ENCODE measurements at regions not wholly inside any gene's neighbourhood (a gene's known extent, or its start where the extent isn't known, plus 50 kb on each side); places are given as distances from the start of the nearest gene placed in this dataset.

GRCh38 chr5:39947657-39948056 lies 522.9 kb upstream of the DAB2 start:
- Mint-ChIP-seq H3K27me3 (no peaks in the 10 kb centered on the region), H3K27ac (no peak overlapping the region), H3K36me3 (no peaks in the 10 kb centered on the region), H3K4me1 (peaks cover 0 to 3% (median 2%) of the 10 kb centered on the region in 3 donors), H3K9me3 (peaks cover 0 to 6% (median 4%) of the 10 kb centered on the region in 3 donors), H3K4me3 (no peak overlapping the region)
- Histone ChIP-seq H3K36me3 (ENCODE audit: control insufficient read depth in 2 of 2, extremely low read depth in 1 of 2, insufficient read depth in 1 of 2, low read length in 1 of 2) (no peaks in the 10 kb centered on the region), H3K27ac (ENCODE audit: low read length) (no peak overlapping the region), H3K4me3 (ENCODE audit: control insufficient read depth in 1 of 2, extremely low read depth in 1 of 2, low read length in 1 of 2) (no peak overlapping the region), H3K4me1 (ENCODE audit: control insufficient read depth in 1 of 2, extremely low read depth in 1 of 2, insufficient read depth in 2 of 2, low read length in 2 of 2) (no peaks in the 10 kb centered on the region), H3K9me3 (no peaks in the 10 kb centered on the region), H3K27me3 (replicated peaks in 1 of 2; ENCODE audit: control insufficient read depth in 2 of 2, extremely low read depth in 1 of 2, insufficient read depth in 2 of 2, low read length in 1 of 2) (no peaks in the 10 kb centered on the region)
- DNase-seq (peak in 1 of 35 experiments; percentile 3), ATAC-seq (replicated peaks in 1 of 4) (no peak)
- ChIA-PET POLR2A (interaction anchor here in 1 of 2 donors (0.6 kb wide), 1 partner anchor 851 kb away, joined by 3 read pairs; no protein-coding TSS in a partner anchor), CTCF (interaction anchor here (0.6 to 2.2 kb wide), 10 partner anchors 12 to 791 kb away, joined by 3 to 14 read pairs (median 5); no protein-coding TSS in a partner anchor)
- WGBS (ENCODE audit: insufficient coverage) = no CpG with 5 or more reads among the region's 1 CpG

- Histone ChIP-seq H3K27ac (ENCODE audit: low read length) (no peak overlapping the region), H3K4me3 (ENCODE audit: control insufficient read depth in 1 of 2, extremely low read depth in 1 of 2, low read length in 1 of 2) (no peak overlapping the region), H3K27me3 (replicated peaks in 1 of 2; ENCODE audit: control insufficient read depth in 2 of 2, extremely low read depth in 1 of 2, insufficient read depth in 2 of 2, low read length in 1 of 2) (no peaks in the 10 kb centered on the region), H3K36me3 (ENCODE audit: control insufficient read depth in 2 of 2, extremely low read depth in 1 of 2, insufficient read depth in 1 of 2, low read length in 1 of 2) (no peaks in the 10 kb centered on the region), H3K4me1 (ENCODE audit: control insufficient read depth in 1 of 2, extremely low read depth in 1 of 2, insufficient read depth in 2 of 2, low read length in 2 of 2) (no peaks in the 10 kb centered on the region), H3K9me3 (no peaks in the 10 kb centered on the region)
- no peak overlapping the region for H3K4me3 Mint-ChIP-seq
- ChIA-PET POLR2A (no interaction called here), CTCF (interaction anchor here (0.6 to 0.8 kb wide), 5 partner anchors 366 to 792 kb away, joined by 3 to 5 read pairs (median 3); no protein-coding TSS in a partner anchor)
- DNase-seq (no peak), ATAC-seq (replicated peaks in 1 of 4) (no peak)
- WGBS (ENCODE audit: insufficient coverage) = 100% methylated on average over 1 of the region's 2 CpGs
- no peaks in the 10 kb centered on the region for H3K27me3 Mint-ChIP-seq
- H3K4me1 Mint-ChIP-seq = peaks cover 0 to 3% (median 2%) of the 10 kb centered on the region in 3 donors
- H3K9me3 Mint-ChIP-seq = peaks cover 0 to 4% (median 4%) of the 10 kb centered on the region in 3 donors
- no peaks in the 10 kb centered on the region for H3K36me3 Mint-ChIP-seq
- no peak overlapping the region for H3K27ac Mint-ChIP-seq
Measured at GRCh38 chr5:39946356-39947045, 521.7 kb upstream of the DAB2 start.

GRCh38 chr5:39945870-39946269 lies 521.1 kb upstream of the DAB2 start:
- H3K4me1 ChIP-seq (ENCODE audit: control insufficient read depth in 1 of 2, extremely low read depth in 1 of 2, insufficient read depth in 2 of 2, low read length in 2 of 2) = no peaks in the 10 kb centered on the region
- POLR2A ChIA-PET = no interaction called here
- CTCF ChIA-PET = interaction anchor here in 1 of 2 donors (0.6 to 1.6 kb wide), 3 partner anchors 659 to 793 kb away, joined by 3 to 4 read pairs (median 3); no protein-coding TSS in a partner anchor
- H3K9me3 ChIP-seq = no peaks in the 10 kb centered on the region
- no peak for ATAC-seq (replicated peaks in 1 of 4)
- no peaks in the 10 kb centered on the region for H3K27me3 Mint-ChIP-seq
- peaks cover 0 to 3% (median 2%) of the 10 kb centered on the region in 3 donors for H3K4me1 Mint-ChIP-seq
- DNase-seq = no peak
- H3K36me3 Mint-ChIP-seq = no peaks in the 10 kb centered on the region
- no peaks in the 10 kb centered on the region for H3K36me3 ChIP-seq (ENCODE audit: control insufficient read depth in 2 of 2, extremely low read depth in 1 of 2, insufficient read depth in 1 of 2, low read length in 1 of 2)
- no peaks in the 10 kb centered on the region for H3K9me3 Mint-ChIP-seq
- H3K27ac ChIP-seq (ENCODE audit: low read length) = no peak overlapping the region
- H3K27ac Mint-ChIP-seq = no peak overlapping the region
- no peak overlapping the region for H3K4me3 ChIP-seq (ENCODE audit: control insufficient read depth in 1 of 2, extremely low read depth in 1 of 2, low read length in 1 of 2)
- no peaks in the 10 kb centered on the region for H3K27me3 ChIP-seq (replicated peaks in 1 of 2; ENCODE audit: control insufficient read depth in 2 of 2, extremely low read depth in 1 of 2, insufficient read depth in 2 of 2, low read length in 1 of 2)
- WGBS (ENCODE audit: insufficient coverage) = no CpG with 5 or more reads among the region's 1 CpG
- H3K4me3 Mint-ChIP-seq = no peak overlapping the region

GRCh38 chr5:39943811-39944210 lies 519.0 kb upstream of the DAB2 start:
- Mint-ChIP-seq H3K4me3 (no peak overlapping the region), H3K36me3 (no peaks in the 10 kb centered on the region), H3K27ac (no peak overlapping the region), H3K4me1 (no peaks in the 10 kb centered on the region), H3K9me3 (no peaks in the 10 kb centered on the region), H3K27me3 (no peaks in the 10 kb centered on the region)
- ChIA-PET CTCF (interaction anchor here in 1 of 2 donors (0.6 kb wide), 1 partner anchor 10 kb away, joined by 3 read pairs; no protein-coding TSS in a partner anchor), POLR2A (no interaction called here)
- DNase-seq = no peak
- H3K36me3 ChIP-seq (ENCODE audit: control insufficient read depth in 2 of 2, extremely low read depth in 1 of 2, insufficient read depth in 1 of 2, low read length in 1 of 2) = no peaks in the 10 kb centered on the region
- H3K4me3 ChIP-seq (ENCODE audit: control insufficient read depth in 1 of 2, extremely low read depth in 1 of 2, low read length in 1 of 2) = no peak overlapping the region
- no peaks in the 10 kb centered on the region for H3K4me1 ChIP-seq (ENCODE audit: control insufficient read depth in 1 of 2, extremely low read depth in 1 of 2, insufficient read depth in 2 of 2, low read length in 2 of 2)
- no peaks in the 10 kb centered on the region for H3K27me3 ChIP-seq (replicated peaks in 1 of 2; ENCODE audit: control insufficient read depth in 2 of 2, extremely low read depth in 1 of 2, insufficient read depth in 2 of 2, low read length in 1 of 2)
- no peak overlapping the region for H3K27ac ChIP-seq (ENCODE audit: low read length)
- no CpG with 5 or more reads among the region's 1 CpG for WGBS (ENCODE audit: insufficient coverage)
- ATAC-seq (replicated peaks in 1 of 4) = no peak
- no peaks in the 10 kb centered on the region for H3K9me3 ChIP-seq

- Histone ChIP-seq H3K27ac (ENCODE audit: low read length) (no peak overlapping the region), H3K4me3 (ENCODE audit: control insufficient read depth in 1 of 2, extremely low read depth in 1 of 2, low read length in 1 of 2) (no peak overlapping the region), H3K27me3 (replicated peaks in 1 of 2; ENCODE audit: control insufficient read depth in 2 of 2, extremely low read depth in 1 of 2, insufficient read depth in 2 of 2, low read length in 1 of 2) (no peaks in the 10 kb centered on the region), H3K36me3 (ENCODE audit: control insufficient read depth in 2 of 2, extremely low read depth in 1 of 2, insufficient read depth in 1 of 2, low read length in 1 of 2) (no peaks in the 10 kb centered on the region), H3K4me1 (ENCODE audit: control insufficient read depth in 1 of 2, extremely low read depth in 1 of 2, insufficient read depth in 2 of 2, low read length in 2 of 2) (no peaks in the 10 kb centered on the region), H3K9me3 (no peaks in the 10 kb centered on the region)
- Mint-ChIP-seq H3K4me1 (no peaks in the 10 kb centered on the region), H3K4me3 (no peak overlapping the region), H3K9me3 (no peaks in the 10 kb centered on the region), H3K36me3 (no peaks in the 10 kb centered on the region), H3K27ac (no peak overlapping the region), H3K27me3 (peaks cover 0 to 3% of the 10 kb centered on the region in 2 donors)
- CTCF ChIA-PET = interaction anchor here in 1 of 2 donors (1.2 kb wide), 1 partner anchor 743 kb away, joined by 4 read pairs; no protein-coding TSS in a partner anchor
- no CpG with 5 or more reads among the region's 1 CpG for WGBS (ENCODE audit: insufficient coverage)
- ATAC-seq (replicated peaks in 1 of 4) (no peak), DNase-seq (no peak)
- POLR2A ChIA-PET = no interaction called here
Measured at GRCh38 chr5:39942606-39943005, 517.8 kb upstream of the DAB2 start.

- Mint-ChIP-seq H3K27ac (no peak overlapping the region), H3K4me3 (no peak overlapping the region), H3K4me1 (no peaks in the 10 kb centered on the region), H3K9me3 (no peaks in the 10 kb centered on the region), H3K27me3 (peaks cover 3 to 6% of the 10 kb centered on the region in 2 donors), H3K36me3 (no peaks in the 10 kb centered on the region)
- ATAC-seq (replicated peaks in 1 of 4) = no peak
- Histone ChIP-seq H3K4me3 (ENCODE audit: control insufficient read depth in 1 of 2, extremely low read depth in 1 of 2, low read length in 1 of 2) (no peak overlapping the region), H3K9me3 (no peaks in the 10 kb centered on the region), H3K4me1 (ENCODE audit: control insufficient read depth in 1 of 2, extremely low read depth in 1 of 2, insufficient read depth in 2 of 2, low read length in 2 of 2) (no peaks in the 10 kb centered on the region), H3K36me3 (ENCODE audit: control insufficient read depth in 2 of 2, extremely low read depth in 1 of 2, insufficient read depth in 1 of 2, low read length in 1 of 2) (no peaks in the 10 kb centered on the region), H3K27ac (ENCODE audit: low read length) (no peak overlapping the region), H3K27me3 (replicated peaks in 1 of 2; ENCODE audit: control insufficient read depth in 2 of 2, extremely low read depth in 1 of 2, insufficient read depth in 2 of 2, low read length in 1 of 2) (no peaks in the 10 kb centered on the region)
- WGBS (ENCODE audit: insufficient coverage) = no CpG with 5 or more reads among the region's 2 CpGs
- CTCF ChIA-PET = interaction anchor here in 1 of 2 donors (0.8 to 1.2 kb wide), 3 partner anchors 8 to 795 kb away, joined by 3 read pairs; no protein-coding TSS in a partner anchor
- no peak for DNase-seq
- POLR2A ChIA-PET = interaction anchor here in 1 of 2 donors (0.6 kb wide), 1 partner anchor 749 kb away, joined by 3 read pairs; no protein-coding TSS in a partner anchor
Measured at GRCh38 chr5:39941416-39941815, 516.6 kb upstream of the DAB2 start.

Data from T-cell (primary cell).